ENCODE measurements at regions not wholly inside any gene's neighbourhood (a gene's known extent, or its start where the extent isn't known, plus 50 kb on each side); places are given as distances from the start of the nearest gene placed in this dataset.
"Not testable (repeated sequence)": the region's sequence is repeated elsewhere in the genome, so short reads cannot be mapped to it uniquely, and the experiment has no call there.

DNA sequence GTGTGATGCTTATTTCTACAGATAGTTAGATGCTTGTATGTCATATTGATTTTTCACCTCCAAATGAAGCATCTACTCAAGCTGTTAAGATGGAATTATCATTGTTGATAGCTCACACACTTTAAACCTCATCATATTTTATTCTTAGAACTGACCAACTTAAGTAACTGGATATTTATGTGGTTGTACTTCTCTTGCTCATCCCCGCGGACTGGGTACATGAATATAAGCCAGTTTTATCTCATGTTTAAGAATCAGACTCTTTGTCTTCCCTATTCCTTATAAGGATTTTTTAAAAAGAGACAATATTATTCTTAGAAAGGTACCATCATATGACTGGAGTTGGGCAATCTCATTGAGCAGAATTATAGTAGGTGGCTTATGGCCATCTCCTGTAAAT, 358.7 kb downstream of the DSC3 start:
- DNase-seq (ENCODE audit: low read depth in 2 of 2): no peak
- TF ChIP-seq EZH2 (IDR thresholded peaks at IDR 0.05; ENCODE audit: low read length, missing control alignments): no peak
- TF ChIP-seq, protein P1, sequence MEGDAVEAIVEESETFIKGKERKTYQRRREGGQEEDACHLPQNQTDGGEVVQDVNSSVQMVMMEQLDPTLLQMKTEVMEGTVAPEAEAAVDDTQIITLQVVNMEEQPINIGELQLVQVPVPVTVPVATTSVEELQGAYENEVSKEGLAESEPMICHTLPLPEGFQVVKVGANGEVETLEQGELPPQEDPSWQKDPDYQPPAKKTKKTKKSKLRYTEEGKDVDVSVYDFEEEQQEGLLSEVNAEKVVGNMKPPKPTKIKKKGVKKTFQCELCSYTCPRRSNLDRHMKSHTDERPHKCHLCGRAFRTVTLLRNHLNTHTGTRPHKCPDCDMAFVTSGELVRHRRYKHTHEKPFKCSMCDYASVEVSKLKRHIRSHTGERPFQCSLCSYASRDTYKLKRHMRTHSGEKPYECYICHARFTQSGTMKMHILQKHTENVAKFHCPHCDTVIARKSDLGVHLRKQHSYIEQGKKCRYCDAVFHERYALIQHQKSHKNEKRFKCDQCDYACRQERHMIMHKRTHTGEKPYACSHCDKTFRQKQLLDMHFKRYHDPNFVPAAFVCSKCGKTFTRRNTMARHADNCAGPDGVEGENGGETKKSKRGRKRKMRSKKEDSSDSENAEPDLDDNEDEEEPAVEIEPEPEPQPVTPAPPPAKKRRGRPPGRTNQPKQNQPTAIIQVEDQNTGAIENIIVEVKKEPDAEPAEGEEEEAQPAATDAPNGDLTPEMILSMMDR (conservative IDR thresholded peaks at IDR 0.05 in 1 of 2, IDR thresholded peaks at IDR 0.05 in 1 of 2; ENCODE audit: low read depth in 1 of 2, low read length in 2 of 2): no peak
- H3K27me3 ChIP-seq (ENCODE audit: control insufficient read depth, insufficient read depth, low read length): no peaks in the 10 kb centered on the region
- no peaks in the 10 kb centered on the region for H3K9me3 ChIP-seq (ENCODE audit: control insufficient read depth, insufficient read depth, low read depth, low read length)
- H3K9ac ChIP-seq (ENCODE audit: insufficient read depth, low read length): no peak overlapping the region
- H3K4me3 ChIP-seq (replicated peaks in 1 of 4; ENCODE audit: control extremely low read depth in 1 of 4, insufficient read depth in 1 of 4, low read depth in 3 of 4, low read length in 4 of 4): no peak overlapping the region
- H4K20me1 ChIP-seq (ENCODE audit: control insufficient read depth, extremely low read depth, insufficient read depth, low read length): no peaks in the 10 kb centered on the region
- no peaks in the 10 kb centered on the region for H3K4me1 ChIP-seq (ENCODE audit: control insufficient read depth, extremely low read depth, insufficient read depth, low read length)
- H3K27ac ChIP-seq (ENCODE audit: insufficient read depth, low read length): no peak overlapping the region
- H2AFZ ChIP-seq (ENCODE audit: low read length): no peak overlapping the region
- no peaks in the 10 kb centered on the region for H3K79me2 ChIP-seq (ENCODE audit: control insufficient read depth, insufficient read depth, low read length)
- H3K36me3 ChIP-seq (ENCODE audit: control insufficient read depth, insufficient read depth, low read length): no peaks in the 10 kb centered on the region
- H3K4me2 ChIP-seq (ENCODE audit: extremely low read depth, insufficient read depth, low read length): no peak overlapping the region

DNA sequence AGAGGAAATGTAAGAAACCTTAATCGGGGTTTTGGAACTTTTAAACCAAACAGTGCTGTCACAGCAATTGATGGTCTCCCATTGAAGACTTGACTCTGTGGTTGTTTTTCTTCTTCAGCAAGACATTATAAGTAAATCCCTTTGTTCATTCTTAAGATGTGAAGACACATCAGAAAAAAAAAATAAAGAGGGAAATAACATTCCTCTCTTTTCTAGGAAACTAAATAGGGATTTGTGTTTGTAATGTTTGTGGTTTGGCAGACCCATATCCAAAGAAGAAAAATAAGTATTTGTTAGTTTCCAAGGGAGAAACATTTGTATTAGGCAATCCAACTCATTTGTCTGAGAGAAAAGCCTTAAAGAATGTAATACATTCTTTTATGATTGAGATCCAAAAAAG, 359.9 kb downstream of the DSC3 start:
- no peaks in the 10 kb centered on the region for H3K4me1 ChIP-seq (ENCODE audit: control insufficient read depth, extremely low read depth, insufficient read depth, low read length)
- DNase-seq (ENCODE audit: low read depth in 2 of 2): peak; percentile 5 to 15
- no peak overlapping the region for H3K27ac ChIP-seq (ENCODE audit: insufficient read depth, low read length)
- no peak for TF ChIP-seq EZH2 (IDR thresholded peaks at IDR 0.05; ENCODE audit: low read length, missing control alignments)
- TF ChIP-seq, protein P1 (conservative IDR thresholded peaks at IDR 0.05 in 1 of 2, IDR thresholded peaks at IDR 0.05 in 1 of 2; ENCODE audit: low read depth in 1 of 2, low read length in 2 of 2): no peak
- H3K9ac ChIP-seq (ENCODE audit: insufficient read depth, low read length): no peak overlapping the region
- H2AFZ ChIP-seq (ENCODE audit: low read length): no peak overlapping the region
- no peaks in the 10 kb centered on the region for H3K79me2 ChIP-seq (ENCODE audit: control insufficient read depth, insufficient read depth, low read length)
- no peaks in the 10 kb centered on the region for H3K36me3 ChIP-seq (ENCODE audit: control insufficient read depth, insufficient read depth, low read length)
- no peaks in the 10 kb centered on the region for H3K9me3 ChIP-seq (ENCODE audit: control insufficient read depth, insufficient read depth, low read depth, low read length)
- H3K4me3 ChIP-seq (replicated peaks in 1 of 4; ENCODE audit: control extremely low read depth in 1 of 4, insufficient read depth in 1 of 4, low read depth in 3 of 4, low read length in 4 of 4): no peak overlapping the region
- no peak overlapping the region for H3K4me2 ChIP-seq (ENCODE audit: extremely low read depth, insufficient read depth, low read length)
- no peaks in the 10 kb centered on the region for H3K27me3 ChIP-seq (ENCODE audit: control insufficient read depth, insufficient read depth, low read length)
- no peaks in the 10 kb centered on the region for H4K20me1 ChIP-seq (ENCODE audit: control insufficient read depth, extremely low read depth, insufficient read depth, low read length)

DNA sequence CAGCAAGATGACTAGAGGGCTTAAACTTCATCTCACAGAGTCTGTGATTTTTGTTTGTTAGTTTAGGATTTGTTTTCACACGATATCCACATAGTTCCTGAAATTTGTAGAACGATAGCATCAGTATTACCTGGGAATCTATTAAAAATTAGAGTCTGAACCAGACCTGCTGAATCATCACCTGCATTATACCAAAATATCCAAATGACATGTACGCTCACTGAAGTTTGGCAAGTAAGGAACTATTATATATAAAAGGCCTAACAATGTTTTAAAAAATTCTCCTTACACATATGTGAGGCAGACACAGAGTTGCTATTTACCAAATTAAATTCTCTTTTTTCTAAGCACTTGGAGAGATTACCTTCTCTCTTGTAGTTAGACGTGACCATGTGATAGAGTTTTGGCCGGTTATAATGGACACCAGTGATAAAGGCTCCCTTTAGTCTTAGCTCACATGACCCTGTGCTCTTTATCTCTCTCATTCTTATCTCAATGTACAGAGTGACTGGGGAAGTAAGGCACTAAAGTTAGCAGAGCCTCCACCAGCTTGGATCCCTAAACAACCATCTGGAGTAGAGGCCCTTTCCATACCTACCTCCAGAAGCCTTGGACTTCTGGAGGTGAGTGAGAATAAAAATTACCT, 363.1 kb downstream of the DSC3 start:
- Histone ChIP-seq H3K36me3 (ENCODE audit: control insufficient read depth, insufficient read depth, low read length) (no peaks in the 10 kb centered on the region), H3K79me2 (ENCODE audit: control insufficient read depth, insufficient read depth, low read length) (no peaks in the 10 kb centered on the region), H4K20me1 (ENCODE audit: control insufficient read depth, extremely low read depth, insufficient read depth, low read length) (no peaks in the 10 kb centered on the region), H2AFZ (ENCODE audit: low read length) (no peak overlapping the region), H3K9me3 (ENCODE audit: control insufficient read depth, insufficient read depth, low read depth, low read length) (no peaks in the 10 kb centered on the region), H3K4me2 (ENCODE audit: extremely low read depth, insufficient read depth, low read length) (no peak overlapping the region), H3K4me3 (replicated peaks in 1 of 4; ENCODE audit: control extremely low read depth in 1 of 4, insufficient read depth in 1 of 4, low read depth in 3 of 4, low read length in 4 of 4) (no peak overlapping the region), H3K27ac (ENCODE audit: insufficient read depth, low read length) (no peak overlapping the region), H3K9ac (ENCODE audit: insufficient read depth, low read length) (no peak overlapping the region), H3K27me3 (ENCODE audit: control insufficient read depth, insufficient read depth, low read length) (no peaks in the 10 kb centered on the region), H3K4me1 (ENCODE audit: control insufficient read depth, extremely low read depth, insufficient read depth, low read length) (no peaks in the 10 kb centered on the region)
- DNase-seq (ENCODE audit: low read depth in 2 of 2): no peak
- TF ChIP-seq, protein P1 (conservative IDR thresholded peaks at IDR 0.05 in 1 of 2, IDR thresholded peaks at IDR 0.05 in 1 of 2; ENCODE audit: low read depth in 1 of 2, low read length in 2 of 2): no peak
- no peak for TF ChIP-seq EZH2 (IDR thresholded peaks at IDR 0.05; ENCODE audit: low read length, missing control alignments)

DNA sequence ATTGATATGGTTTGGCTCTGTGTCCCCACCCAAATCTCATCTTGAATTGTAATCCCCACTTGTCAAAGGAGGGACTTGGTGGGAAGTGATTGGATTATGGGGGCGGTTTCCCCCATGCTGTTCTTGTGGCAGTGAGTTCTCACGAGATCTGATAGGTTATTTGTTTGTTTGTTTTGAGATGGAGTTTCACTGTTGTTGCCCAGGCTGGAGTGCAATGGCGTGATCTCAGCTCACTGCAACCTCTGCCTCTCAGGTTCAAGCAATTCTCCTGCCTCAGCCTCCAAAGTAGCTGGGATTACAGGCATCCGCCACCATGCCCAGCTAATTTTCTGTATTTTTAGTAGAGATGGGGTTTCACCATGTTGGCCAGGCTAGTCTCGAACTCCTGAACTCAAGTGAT, 364.7 kb downstream of the DSC3 start:
- H4K20me1 ChIP-seq (ENCODE audit: control insufficient read depth, extremely low read depth, insufficient read depth, low read length); H2AFZ ChIP-seq (ENCODE audit: low read length); H3K27ac ChIP-seq (ENCODE audit: insufficient read depth, low read length); H3K9me3 ChIP-seq (ENCODE audit: control insufficient read depth, insufficient read depth, low read depth, low read length); H3K4me2 ChIP-seq (ENCODE audit: extremely low read depth, insufficient read depth, low read length); H3K27me3 ChIP-seq (ENCODE audit: control insufficient read depth, insufficient read depth, low read length); H3K4me3 ChIP-seq (replicated peaks in 1 of 4; ENCODE audit: control extremely low read depth in 1 of 4, insufficient read depth in 1 of 4, low read depth in 3 of 4, low read length in 4 of 4); H3K9ac ChIP-seq (ENCODE audit: insufficient read depth, low read length); DNase-seq (ENCODE audit: low read depth in 2 of 2); H3K36me3 ChIP-seq (ENCODE audit: control insufficient read depth, insufficient read depth, low read length); H3K79me2 ChIP-seq (ENCODE audit: control insufficient read depth, insufficient read depth, low read length); H3K4me1 ChIP-seq (ENCODE audit: control insufficient read depth, extremely low read depth, insufficient read depth, low read length): not testable (repeated sequence)

All from fibroblast of lung (primary cell).